Activated CD8-positive, alpha-beta memory T cell treated with anti-CD3 and anti-CD28 coated beads for 36 hours (primary cell): ENCODE measurements at regions not wholly inside any gene's neighbourhood (a gene's known extent, or its start where the extent isn't known, plus 50 kb on each side); places are given as distances from the start of the nearest gene placed in this dataset.

Experiments
- CTCF ChIA-PET: fragments of 350-600 bp; sonication (Branson Sonifier 250); formaldehyde crosslinking; loops from one replicate; lab custom pipeline; 2021; ENCODE audit warnings: antibody characterized with exemption; lab: Charles Lee
- POLR2A ChIA-PET: fragments of 350-600 bp; sonication (Branson Sonifier 250); formaldehyde crosslinking; loops from one replicate; lab custom pipeline; 2021; ENCODE audit warnings: antibody characterized with exemption; lab: Charles Lee

GRCh38 chr11:23221366-23221765, 361.1 kb upstream of the CCDC179 start:
- CTCF ChIA-PET = interaction anchor here (0.6 kb wide), 1 partner anchor 581 kb away, joined by 3 read pairs; no protein-coding TSS in a partner anchor
- POLR2A ChIA-PET = no interaction called here

- ChIA-PET POLR2A (no interaction called here), CTCF (no interaction called here)
Measured at GRCh38 chr11:23226331-23227077, 366.2 kb upstream of the CCDC179 start.

- ChIA-PET CTCF (no interaction called here), POLR2A (no interaction called here)
Measured at GRCh38 chr11:23227078-23227445, 366.8 kb upstream of the CCDC179 start.

- CTCF ChIA-PET = no interaction called here
Measured at GRCh38 chr11:23232652-23233051, 372.4 kb upstream of the CCDC179 start.

GRCh38 chr11:23233075-23233474, 372.8 kb upstream of the CCDC179 start:
- CTCF ChIA-PET = no interaction called here
- POLR2A ChIA-PET = no interaction called here

More at GRCh38 chr11:23232652-23233051, 372.4 kb upstream of the CCDC179 start:
- POLR2A ChIA-PET = no interaction called here

- ChIA-PET CTCF (no interaction called here), POLR2A (no interaction called here)
Measured at GRCh38 chr11:23236826-23237555, 376.7 kb upstream of the CCDC179 start.

- ChIA-PET CTCF (no interaction called here), POLR2A (no interaction called here)
Measured at GRCh38 chr11:23252426-23252825, 392.2 kb upstream of the CCDC179 start.

GRCh38 chr11:23257088-23257487, 396.8 kb upstream of the CCDC179 start:
- ChIA-PET POLR2A (no interaction called here), CTCF (no interaction called here)

GRCh38 chr11:23257556-23257955, 397.3 kb upstream of the CCDC179 start:
- POLR2A ChIA-PET = no interaction called here
- CTCF ChIA-PET = no interaction called here

- ChIA-PET CTCF (no interaction called here), POLR2A (no interaction called here)
Measured at GRCh38 chr11:23263466-23263865, 403.2 kb upstream of the CCDC179 start.

- CTCF ChIA-PET = no interaction called here
- POLR2A ChIA-PET = no interaction called here
Measured at GRCh38 chr11:23272095-23272494, 411.8 kb upstream of the CCDC179 start.

GRCh38 chr11:23278121-23278520, 417.8 kb upstream of the CCDC179 start:
- POLR2A ChIA-PET = no interaction called here
- CTCF ChIA-PET = no interaction called here

GRCh38 chr11:23280088-23280487, 419.8 kb upstream of the CCDC179 start:
- POLR2A ChIA-PET = no interaction called here
- CTCF ChIA-PET = no interaction called here

- ChIA-PET CTCF (no interaction called here), POLR2A (no interaction called here)
Measured at GRCh38 chr11:23283666-23284065, 423.4 kb upstream of the CCDC179 start.

- CTCF ChIA-PET = no interaction called here
- POLR2A ChIA-PET = no interaction called here
Measured at GRCh38 chr11:23284631-23285030, 424.4 kb upstream of the CCDC179 start.

GRCh38 chr11:23288003-23288783, 427.9 kb upstream of the CCDC179 start:
- CTCF ChIA-PET = no interaction called here
- POLR2A ChIA-PET = no interaction called here

- CTCF ChIA-PET = no interaction called here
- POLR2A ChIA-PET = no interaction called here
Measured at GRCh38 chr11:23295241-23295640, 435.0 kb upstream of the CCDC179 start.

GRCh38 chr11:23308041-23308440, 447.8 kb upstream of the CCDC179 start:
- POLR2A ChIA-PET = no interaction called here
- CTCF ChIA-PET = no interaction called here

- POLR2A ChIA-PET = no interaction called here
- CTCF ChIA-PET = no interaction called here
Measured at GRCh38 chr11:23310276-23310675, 450.0 kb upstream of the CCDC179 start.
